H1 (cell line): ENCODE measurements at regions not wholly inside any gene's neighbourhood (a gene's known extent, or its start where the extent isn't known, plus 50 kb on each side); places are given as distances from the start of the nearest gene placed in this dataset.

Experiments
- ASH2L ChIP-seq: fragments of 200-600, 300-600 bp; sonication (generic); IDR thresholded peaks from one replicate; pipeline ENCODE4 v1.7.1; 2017; ENCODE audit warnings: low read length
- BRCA1 ChIP-seq: IDR thresholded peaks from 2 replicates; pipeline ENCODE4 v1.6.1; 2012; ENCODE audit warnings: low read depth, low read length, improper control_type of control experiment
- CREB1 ChIP-seq: IDR thresholded peaks from 2 replicates; pipeline ENCODE4 v1.6.1; 2012; ENCODE audit warnings: inconsistent platforms
- MAFK ChIP-seq: IDR thresholded peaks from 2 replicates; pipeline ENCODE4 v1.6.1; 2012; ENCODE audit warnings: low read depth, mild to moderate bottlenecking, improper control_type of control experiment, low read length
- POLR2A ChIP-seq, 2 experiments: IDR thresholded peaks; 1 replicate in 1 of 2; 2 replicates in 1 of 2; pipeline ENCODE4 v1.6.1; 2011; ENCODE audit warnings: low read depth in 2 of 2, low read length in 2 of 2, mild to moderate bottlenecking in 2 of 2; ENCODE audit errors: control extremely low read depth in 1 of 2
- POLR2AphosphoS5 ChIP-seq: IDR thresholded peaks from 2 replicates; pipeline ENCODE4 v1.6.1; 2011; ENCODE audit warnings: low read depth, low read length
- RNF2 ChIP-seq: fragments of 200-900, 300-1000 bp; sonication (generic); IDR thresholded peaks from 2 replicates; pipeline ENCODE4 v1.7.1; 2016; ENCODE audit warnings: borderline replicate concordance, low read depth, mild to moderate bottlenecking, antibody characterized with exemption, low read length; ENCODE audit not compliant: poor library complexity, severe bottlenecking; ENCODE audit errors: missing control alignments
- SRF ChIP-seq: IDR thresholded peaks from 2 replicates; pipeline ENCODE4 v1.6.1; 2011; ENCODE audit warnings: mild to moderate bottlenecking, low read depth, low read length, moderate library complexity
- SUZ12 ChIP-seq: fragments of 200-600 bp; sonication (generic); IDR thresholded peaks from 2 replicates; pipeline ENCODE4 v1.6.1; 2012; ENCODE audit warnings: mild to moderate bottlenecking, inconsistent platforms, low read length, moderate library complexity, mixed read lengths
- TAF1 ChIP-seq: IDR thresholded peaks from 2 replicates; pipeline ENCODE4 v1.6.1; 2011; ENCODE audit warnings: mild to moderate bottlenecking, low read depth, low read length
- ZNF274 ChIP-seq: IDR thresholded peaks from 2 replicates; pipeline ENCODE4 v1.7.0; 2012; ENCODE audit warnings: low read length, borderline replicate concordance; ENCODE audit errors: extremely low read depth
- TF ChIP-seq, protein P1 (sequence below), 3 experiments: IDR thresholded peaks; 1 replicate in 2 of 3; 2 replicates in 1 of 3; pipeline versions ENCODE4 v1.5.1 to v1.6.1; 2011; ENCODE audit warnings: low read length in 3 of 3, mild to moderate bottlenecking in 3 of 3, inconsistent platforms in 2 of 3, low read depth in 1 of 3, moderate library complexity in 1 of 3; ENCODE audit not compliant: insufficient read depth in 1 of 3; ENCODE audit errors: control extremely low read depth in 1 of 3
- TF ChIP-seq, protein P2 (sequence below): IDR thresholded peaks from 2 replicates; pipeline ENCODE4 v1.6.1; 2012; ENCODE audit warnings: inconsistent platforms

DNA sequence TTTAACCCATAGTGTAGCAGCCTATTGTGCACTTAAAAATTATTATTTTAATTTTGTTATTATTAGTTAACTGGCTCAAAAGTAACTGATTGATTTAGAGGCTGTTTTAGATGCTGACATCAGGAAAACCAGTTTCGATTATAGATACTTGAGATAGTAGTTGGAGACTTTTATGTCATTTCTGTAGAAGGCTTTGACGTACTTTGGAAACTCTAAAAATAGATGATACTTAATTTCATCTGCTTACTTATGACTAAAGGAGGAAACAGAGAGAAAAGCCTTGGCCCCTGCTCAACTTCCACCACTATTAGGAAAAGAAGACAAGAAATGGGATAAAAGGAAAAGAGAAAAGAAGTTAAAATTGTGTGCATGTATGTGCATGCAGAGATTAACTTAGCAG lies 219.3 kb upstream of the HMGA2 start:
- TF ChIP-seq, protein P1, sequence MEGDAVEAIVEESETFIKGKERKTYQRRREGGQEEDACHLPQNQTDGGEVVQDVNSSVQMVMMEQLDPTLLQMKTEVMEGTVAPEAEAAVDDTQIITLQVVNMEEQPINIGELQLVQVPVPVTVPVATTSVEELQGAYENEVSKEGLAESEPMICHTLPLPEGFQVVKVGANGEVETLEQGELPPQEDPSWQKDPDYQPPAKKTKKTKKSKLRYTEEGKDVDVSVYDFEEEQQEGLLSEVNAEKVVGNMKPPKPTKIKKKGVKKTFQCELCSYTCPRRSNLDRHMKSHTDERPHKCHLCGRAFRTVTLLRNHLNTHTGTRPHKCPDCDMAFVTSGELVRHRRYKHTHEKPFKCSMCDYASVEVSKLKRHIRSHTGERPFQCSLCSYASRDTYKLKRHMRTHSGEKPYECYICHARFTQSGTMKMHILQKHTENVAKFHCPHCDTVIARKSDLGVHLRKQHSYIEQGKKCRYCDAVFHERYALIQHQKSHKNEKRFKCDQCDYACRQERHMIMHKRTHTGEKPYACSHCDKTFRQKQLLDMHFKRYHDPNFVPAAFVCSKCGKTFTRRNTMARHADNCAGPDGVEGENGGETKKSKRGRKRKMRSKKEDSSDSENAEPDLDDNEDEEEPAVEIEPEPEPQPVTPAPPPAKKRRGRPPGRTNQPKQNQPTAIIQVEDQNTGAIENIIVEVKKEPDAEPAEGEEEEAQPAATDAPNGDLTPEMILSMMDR (IDR thresholded peaks at IDR 0.05; ENCODE audit: control extremely low read depth in 1 of 3, insufficient read depth in 1 of 3, low read depth in 1 of 3, low read length in 3 of 3), result no peak
- TF ChIP-seq BRCA1 (no peak), SRF (no peak), RNF2 (no peak), ASH2L (no peak), POLR2AphosphoS5 (no peak), CREB1 (no peak), TAF1 (no peak), POLR2A (IDR thresholded peaks at IDR 0.05; ENCODE audit: control extremely low read depth in 1 of 2, low read depth in 2 of 2, low read length in 2 of 2) (no peak), SUZ12 (no peak), ZNF274 (no peak), MAFK (no peak)
- TF ChIP-seq, protein P2, sequence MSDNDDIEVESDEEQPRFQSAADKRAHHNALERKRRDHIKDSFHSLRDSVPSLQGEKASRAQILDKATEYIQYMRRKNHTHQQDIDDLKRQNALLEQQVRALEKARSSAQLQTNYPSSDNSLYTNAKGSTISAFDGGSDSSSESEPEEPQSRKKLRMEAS, result no peak
